22Rv1 (cell line): ENCODE measurements at regions not wholly inside any gene's neighbourhood (a gene's known extent, or its start where the extent isn't known, plus 50 kb on each side); places are given as distances from the start of the nearest gene placed in this dataset.

Experiments
- H3K27ac ChIP-seq: fragments of 450-650 bp; 2 replicates; pipeline ENCODE4 v1.5.1; 2017
- CTCF ChIP-seq: fragments of 450-650 bp; IDR thresholded peaks from 2 replicates; pipeline ENCODE4 v1.5.1; 2017; ENCODE audit warnings: mild to moderate bottlenecking
- ZFX ChIP-seq: fragments of 450-650 bp; IDR thresholded peaks from 2 replicates; pipeline ENCODE4 v1.6.1; 2017; ENCODE audit warnings: antibody characterized with exemption, borderline replicate concordance

DNA sequence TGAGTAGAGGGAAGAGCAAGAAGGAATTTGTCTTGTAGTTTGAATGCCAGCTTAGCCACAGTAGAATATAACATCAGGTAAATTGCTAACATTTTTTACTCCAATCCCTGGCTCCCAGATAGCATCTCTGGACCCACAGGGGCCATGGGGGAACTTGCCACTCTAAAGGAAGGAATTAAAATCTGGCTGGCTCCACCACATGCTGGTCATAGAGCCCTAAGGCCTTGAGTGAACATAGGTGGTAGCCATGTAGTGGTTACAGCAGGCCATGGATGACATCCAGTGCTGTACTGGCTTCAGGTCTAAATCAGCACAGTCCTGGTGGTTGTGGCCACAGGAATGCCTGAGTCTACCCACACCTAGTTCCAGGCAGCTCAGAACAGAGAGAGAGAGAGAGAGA lies 109.9 kb upstream of the RGMB start:
- H3K27ac ChIP-seq: no peak overlapping the region
- TF ChIP-seq ZFX (no peak), CTCF (no peak)

- TF ChIP-seq CTCF (no peak), ZFX (no peak)
- H3K27ac ChIP-seq: no peak overlapping the region
Observed at GRCh38 chr5:98664736-98665135, 108.7 kb upstream of the RGMB start.

DNA sequence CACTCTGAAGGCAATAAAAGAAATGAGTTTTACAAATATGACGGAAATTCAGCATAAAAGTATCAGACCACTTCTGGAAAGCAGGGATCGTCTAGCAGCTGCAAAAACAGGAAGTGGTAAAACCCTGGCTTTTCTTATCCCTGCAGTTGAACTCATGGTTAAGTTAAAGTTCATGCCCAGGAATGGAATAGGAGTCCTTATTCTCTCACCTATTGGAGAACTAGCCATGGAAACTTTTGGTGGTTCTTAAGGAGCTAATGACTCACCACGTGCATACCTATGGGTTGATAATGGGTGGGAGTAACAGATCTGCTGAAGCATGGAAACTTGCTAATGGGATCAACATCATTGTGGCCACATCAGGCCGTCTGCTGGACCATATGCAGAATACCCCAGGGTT lies 93.5 kb upstream of the RGMB start:
- H3K27ac ChIP-seq: no peak overlapping the region
- TF ChIP-seq CTCF (no peak), ZFX (no peak)

GRCh38 chr5:98690002-98690401 lies 83.5 kb upstream of the RGMB start:
- no peak overlapping the region for H3K27ac ChIP-seq
- TF ChIP-seq CTCF: no peak

DNA sequence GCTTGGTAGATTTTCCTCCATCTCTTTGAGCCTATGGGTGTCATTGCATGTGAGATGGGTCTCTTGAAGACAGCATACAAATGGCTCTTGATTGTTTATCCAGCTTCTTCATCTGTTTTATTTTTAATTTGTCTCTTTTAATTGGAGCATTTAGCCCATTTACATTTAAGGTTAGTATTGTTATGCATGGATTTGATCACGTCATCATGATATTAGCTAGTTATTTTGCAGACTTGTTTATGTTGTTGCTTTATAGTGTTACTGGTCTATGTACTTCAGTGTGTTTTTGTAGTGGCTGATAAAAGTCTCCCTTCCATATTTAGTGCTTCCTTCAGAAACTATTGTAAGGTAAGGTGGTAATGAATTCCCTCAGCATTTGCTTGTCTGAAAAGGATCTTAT lies 78.6 kb upstream of the RGMB start:
- no peak for TF ChIP-seq ZFX
- TF ChIP-seq CTCF: no peak
- H3K27ac ChIP-seq: no peak overlapping the region

- no peak overlapping the region for H3K27ac ChIP-seq
- TF ChIP-seq ZFX: no peak
- TF ChIP-seq CTCF: no peak
Observed at GRCh38 chr5:98698359-98698758, 75.1 kb upstream of the RGMB start.

DNA sequence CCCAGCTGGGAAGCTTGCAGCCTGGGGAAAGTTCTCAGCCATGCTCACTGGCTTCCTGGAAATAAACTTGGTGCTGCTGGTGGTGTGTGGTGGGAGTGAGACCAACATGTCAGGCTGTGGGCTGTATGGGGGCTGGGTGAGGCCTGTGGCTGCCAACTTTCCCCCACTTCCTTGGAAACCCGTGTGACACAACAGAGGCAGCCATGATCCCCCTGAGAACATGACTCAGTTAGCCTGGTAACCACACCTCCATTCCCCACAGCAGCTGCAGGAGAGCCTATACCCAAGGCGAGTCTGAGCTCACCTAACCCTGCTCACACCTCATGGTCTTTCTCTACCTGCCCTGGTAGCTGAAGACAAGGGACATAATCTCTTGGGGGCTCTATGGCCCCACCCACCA lies 72.7 kb upstream of the RGMB start:
- no peak overlapping the region for H3K27ac ChIP-seq

More for the DNA sequence above, 72.7 kb upstream of the RGMB start:
- TF ChIP-seq ZFX: no peak
- no peak for TF ChIP-seq CTCF
